GM23248 (cell line): ENCODE measurements at regions not wholly inside any gene's neighbourhood (a gene's known extent, or its start where the extent isn't known, plus 50 kb on each side); places are given as distances from the start of the nearest gene placed in this dataset.

Source experiments
- EZH2 ChIP-seq: fragments of 200-600 bp; sonication (generic); IDR thresholded peaks from 2 replicates; pipeline ENCODE4 v1.6.1; 2018; ENCODE audit warnings: antibody characterized with exemption, mild to moderate bottlenecking; ENCODE audit not compliant: insufficient read depth, poor library complexity, severe bottlenecking
- EZH2phosphoT487 ChIP-seq: fragments of 200-600 bp; sonication (generic); IDR thresholded peaks from 2 replicates; pipeline ENCODE4 v1.6.1; 2018; ENCODE audit warnings: antibody characterized with exemption, moderate library complexity, mild to moderate bottlenecking, low read depth; ENCODE audit not compliant: insufficient read depth

GRCh38 chr2:9091811-9092210 is 88.3 kb upstream of the MBOAT2 start:
- no peak for TF ChIP-seq EZH2phosphoT487
- no peak for TF ChIP-seq EZH2
